Prostate gland (tissue), 2 donors: ENCODE measurements at regions not wholly inside any gene's neighbourhood (a gene's known extent, or its start where the extent isn't known, plus 50 kb on each side); places are given as distances from the start of the nearest gene placed in this dataset.

Experiments
- CTCF ChIP-seq, 4 experiments: fragments of 200-600 bp in 2 of 4; fragments of 450-650 bp in 2 of 4; sonication (generic) in 2 of 4; IDR thresholded peaks; 1 replicate in 3 of 4; 2 replicates in 1 of 4; pipeline ENCODE4 v1.5.1; 2016 to 2019; ENCODE audit warnings: antibody characterized with exemption in 4 of 4, mild to moderate bottlenecking in 2 of 4, moderate library complexity in 2 of 4
- POLR2A ChIP-seq: fragments of 450-650 bp; IDR thresholded peaks from one replicate; pipeline ENCODE4 v1.6.1; 2016; ENCODE audit warnings: antibody characterized with exemption, mild to moderate bottlenecking
- POLR2AphosphoS5 ChIP-seq: sonication (generic); formaldehyde crosslinking; IDR thresholded peaks from one replicate; pipeline ENCODE4 v1.6.1; 2017; ENCODE audit warnings: antibody characterized with exemption

- no peak for TF ChIP-seq CTCF (IDR thresholded peaks at IDR 0.05)
- no peak for TF ChIP-seq POLR2AphosphoS5
- TF ChIP-seq POLR2A = no peak
Observed at GRCh38 chr4:137375111-137375850, 157.0 kb downstream of the PCDH18 start.
